ENCODE measurements at regions not wholly inside any gene's neighbourhood (a gene's known extent, or its start where the extent isn't known, plus 50 kb on each side); places are given as distances from the start of the nearest gene placed in this dataset.

GRCh38 chr1:177558372-177558771, 387.6 kb downstream of the BRINP2 start:
- DNase-seq (no peak), ATAC-seq (ENCODE audit: low read depth) (no peak)
- TF ChIP-seq BHLHE40 (IDR thresholded peaks at IDR 0.05; ENCODE audit: low read depth, low read length) (no peak), ELK1 (IDR thresholded peaks at IDR 0.05; ENCODE audit: borderline replicate concordance, low read depth, low read length) (no peak), MAFK (IDR thresholded peaks at IDR 0.05; ENCODE audit: low read depth, low read length) (peak; percentile 30; the same call in 1 of the 2 replicates)
- dilution Hi-C loops (cut with HindIII; ENCODE audit: low sequenced_read_pairs, unreplicated experiment) (no loop called here), in situ Hi-C loops (cut with MboI; ENCODE audit: low sequenced_read_pairs) (no loop called here), intact Hi-C loops (cut with micrococcal nuclease) (no loop called here)
- Histone ChIP-seq H3K14ac (replicated peaks; ENCODE audit: low read depth, low read length) (no peak overlapping the region), H3K9me1 (ENCODE audit: insufficient read depth, low read length) (no peaks in the 10 kb centered on the region), H3K9ac (ENCODE audit: low read depth, low read length) (no peak overlapping the region), H3K4me1 (ENCODE audit: control insufficient read depth, insufficient read depth, low read length) (no peaks in the 10 kb centered on the region), H2BK5ac (ENCODE audit: low read depth, low read length, poor library complexity, severe bottlenecking) (no peak overlapping the region), H4K20me1 (ENCODE audit: insufficient read depth, low read length) (no peaks in the 10 kb centered on the region), H4K91ac (ENCODE audit: insufficient read depth, low read depth, low read length) (no peak overlapping the region), H3K27ac (ENCODE audit: insufficient read depth, low read length) (no peak overlapping the region), H2AFZ (replicated peaks; ENCODE audit: low read length, poor library complexity) (no peak overlapping the region), H3K79me1 (ENCODE audit: low read depth in 1 of 2, low read length in 2 of 2) (no peaks in the 10 kb centered on the region), H3K4me2 (ENCODE audit: low read depth, low read length) (no peak overlapping the region), H3K27me3 (ENCODE audit: control insufficient read depth, insufficient read depth, low read length) (no peaks in the 10 kb centered on the region), H2BK15ac (ENCODE audit: low read depth, low read length) (no peak overlapping the region), H2AK5ac (ENCODE audit: low read depth, low read length) (no peak overlapping the region), H3K23ac (ENCODE audit: low read depth, low read length) (no peak overlapping the region), H2AK9ac (replicated peaks; ENCODE audit: low read depth, low read length, poor library complexity) (no peak overlapping the region), H4K8ac (ENCODE audit: low read depth in 2 of 2, low read length in 2 of 2) (no peak overlapping the region), H3K4ac (ENCODE audit: low read depth, low read length) (no peak overlapping the region), H3K9me3 (ENCODE audit: control insufficient read depth, insufficient read depth, low read length) (no peaks in the 10 kb centered on the region), H3K56ac (ENCODE audit: extremely low read depth, insufficient read depth, low read length) (no peak overlapping the region), H4K5ac (ENCODE audit: low read depth, low read length) (no peak overlapping the region), H2BK20ac (ENCODE audit: low read depth, low read length) (no peak overlapping the region), H3K4me3 (ENCODE audit: insufficient read depth, low read depth, low read length) (no peak overlapping the region), H3K36me3 (ENCODE audit: control insufficient read depth, insufficient read depth, low read length) (no peaks in the 10 kb centered on the region), H2BK120ac (ENCODE audit: low read depth, low read length) (no peak overlapping the region), H3K18ac (ENCODE audit: low read depth, low read length) (no peak overlapping the region)
- WGBS, 2 experiments (ENCODE audit: extremely low coverage in 2 of 2, insufficient read length in 1 of 2): no CpG with 5 or more reads among the region's 1 CpG
- no TSS peak for BruUV-seq (replicated peaks)
- CTCF ChIA-PET: interaction anchor here (0.6 kb wide), 1 partner anchor 148 kb away, joined by 3 read pairs; no protein-coding TSS in a partner anchor
- POLR2A ChIA-PET (ENCODE audit: unreplicated experiment): no interaction called here
